Spleen (tissue), 7 donors: ENCODE measurements at regions not wholly inside any gene's neighbourhood (a gene's known extent, or its start where the extent isn't known, plus 50 kb on each side); places are given as distances from the start of the nearest gene placed in this dataset.
"Not testable (repeated sequence)": the region's sequence is repeated elsewhere in the genome, so short reads cannot be mapped to it uniquely, and the experiment has no call there.

Experiments
- POLR2A ChIP-seq, 3 donors: fragments of 450-650 bp; IDR thresholded peaks; one replicate each; pipeline ENCODE4 v1.5.1; 2017; ENCODE audit warnings: antibody characterized with exemption in 3 of 3, mild to moderate bottlenecking in 1 of 3
- POLR2AphosphoS5 ChIP-seq, 3 donors: sonication (generic); formaldehyde crosslinking; IDR thresholded peaks; one replicate each; pipeline ENCODE4 v1.5.1; 2017; ENCODE audit warnings: antibody characterized with exemption in 3 of 3
- TF ChIP-seq, protein P1 (sequence below), 11 experiments: fragments of 200-600 bp in 7 of 11; fragments of 450-650 bp in 4 of 11; sonication (generic) in 4 of 11; IDR thresholded peaks in 8 of 11; conservative IDR thresholded peaks in 3 of 11; 1 replicate in 7 of 11; 2 replicates in 4 of 11; pipeline versions ENCODE4 v1.4.0 to v1.8.0; 2016 to 2021; ENCODE audit warnings: antibody characterized with exemption in 11 of 11, inconsistent platforms in 4 of 11, mild to moderate bottlenecking in 1 of 11
- donor health status: DM: no; HTN: no; CAD: no; lungs with moderate emphysema.
- donor health status: DM: no; HTN: no; CAD: no.
- donor health status: DM: no; HTN: no; CAD: no.

DNA sequence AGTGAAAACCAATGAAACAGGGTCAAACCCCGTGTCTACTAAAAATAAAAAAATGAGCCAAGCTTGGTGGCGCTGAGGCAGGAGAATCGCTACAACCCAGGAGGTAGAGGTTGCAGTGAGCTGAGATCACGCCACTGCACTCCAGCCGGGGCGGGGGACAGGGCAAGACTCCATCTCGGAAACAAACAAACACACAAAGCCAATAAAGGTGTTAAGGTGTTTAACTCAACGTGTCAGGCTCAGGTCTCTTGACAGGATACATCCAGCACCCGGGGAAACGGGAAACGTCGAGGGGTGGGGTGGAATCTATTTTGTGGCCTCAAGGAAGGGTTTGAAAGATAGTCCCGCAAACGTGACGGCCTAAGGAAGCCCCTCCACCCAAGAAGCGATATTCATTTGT lies 760.8 kb upstream of the DEFB115 start:
- TF ChIP-seq, protein P1, sequence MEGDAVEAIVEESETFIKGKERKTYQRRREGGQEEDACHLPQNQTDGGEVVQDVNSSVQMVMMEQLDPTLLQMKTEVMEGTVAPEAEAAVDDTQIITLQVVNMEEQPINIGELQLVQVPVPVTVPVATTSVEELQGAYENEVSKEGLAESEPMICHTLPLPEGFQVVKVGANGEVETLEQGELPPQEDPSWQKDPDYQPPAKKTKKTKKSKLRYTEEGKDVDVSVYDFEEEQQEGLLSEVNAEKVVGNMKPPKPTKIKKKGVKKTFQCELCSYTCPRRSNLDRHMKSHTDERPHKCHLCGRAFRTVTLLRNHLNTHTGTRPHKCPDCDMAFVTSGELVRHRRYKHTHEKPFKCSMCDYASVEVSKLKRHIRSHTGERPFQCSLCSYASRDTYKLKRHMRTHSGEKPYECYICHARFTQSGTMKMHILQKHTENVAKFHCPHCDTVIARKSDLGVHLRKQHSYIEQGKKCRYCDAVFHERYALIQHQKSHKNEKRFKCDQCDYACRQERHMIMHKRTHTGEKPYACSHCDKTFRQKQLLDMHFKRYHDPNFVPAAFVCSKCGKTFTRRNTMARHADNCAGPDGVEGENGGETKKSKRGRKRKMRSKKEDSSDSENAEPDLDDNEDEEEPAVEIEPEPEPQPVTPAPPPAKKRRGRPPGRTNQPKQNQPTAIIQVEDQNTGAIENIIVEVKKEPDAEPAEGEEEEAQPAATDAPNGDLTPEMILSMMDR (IDR thresholded peaks at IDR 0.05 in 8 of 11, conservative IDR thresholded peaks at IDR 0.05 in 3 of 11): not testable (repeated sequence)
- TF ChIP-seq POLR2A, POLR2AphosphoS5 (IDR thresholded peaks at IDR 0.05): not testable (repeated sequence)
